ENCODE measurements at regions not wholly inside any gene's neighbourhood (a gene's known extent, or its start where the extent isn't known, plus 50 kb on each side); places are given as distances from the start of the nearest gene placed in this dataset.

DNA sequence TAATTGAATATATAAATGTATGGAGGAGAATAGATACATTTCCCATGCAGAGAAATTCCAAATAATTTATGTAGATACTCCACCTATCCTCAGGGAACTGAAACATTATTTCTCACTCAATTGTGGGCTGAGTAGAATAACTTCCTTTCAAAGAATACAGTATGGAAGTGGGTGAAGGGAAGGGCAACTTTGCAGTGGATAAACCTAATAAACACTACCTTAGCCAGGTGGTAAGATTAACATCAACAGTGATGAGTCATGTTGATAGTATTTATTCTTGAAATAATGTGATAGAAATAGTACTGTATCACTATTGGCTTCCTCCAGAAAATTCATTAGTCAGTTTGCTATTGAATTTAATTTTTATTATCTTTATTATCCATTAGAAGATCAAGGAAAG, 716.4 kb upstream of the CHAC2 start:
- TF ChIP-seq, protein P1, sequence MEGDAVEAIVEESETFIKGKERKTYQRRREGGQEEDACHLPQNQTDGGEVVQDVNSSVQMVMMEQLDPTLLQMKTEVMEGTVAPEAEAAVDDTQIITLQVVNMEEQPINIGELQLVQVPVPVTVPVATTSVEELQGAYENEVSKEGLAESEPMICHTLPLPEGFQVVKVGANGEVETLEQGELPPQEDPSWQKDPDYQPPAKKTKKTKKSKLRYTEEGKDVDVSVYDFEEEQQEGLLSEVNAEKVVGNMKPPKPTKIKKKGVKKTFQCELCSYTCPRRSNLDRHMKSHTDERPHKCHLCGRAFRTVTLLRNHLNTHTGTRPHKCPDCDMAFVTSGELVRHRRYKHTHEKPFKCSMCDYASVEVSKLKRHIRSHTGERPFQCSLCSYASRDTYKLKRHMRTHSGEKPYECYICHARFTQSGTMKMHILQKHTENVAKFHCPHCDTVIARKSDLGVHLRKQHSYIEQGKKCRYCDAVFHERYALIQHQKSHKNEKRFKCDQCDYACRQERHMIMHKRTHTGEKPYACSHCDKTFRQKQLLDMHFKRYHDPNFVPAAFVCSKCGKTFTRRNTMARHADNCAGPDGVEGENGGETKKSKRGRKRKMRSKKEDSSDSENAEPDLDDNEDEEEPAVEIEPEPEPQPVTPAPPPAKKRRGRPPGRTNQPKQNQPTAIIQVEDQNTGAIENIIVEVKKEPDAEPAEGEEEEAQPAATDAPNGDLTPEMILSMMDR (IDR thresholded peaks at IDR 0.05 in 4 of 5, conservative IDR thresholded peaks at IDR 0.05 in 1 of 5): no peak
- TF ChIP-seq POLR2A (IDR thresholded peaks at IDR 0.05): no peak
- Histone ChIP-seq H3K4me1 (no peaks in the 10 kb centered on the region), H3K27me3 (no peaks in the 10 kb centered on the region), H3K36me3 (no peaks in the 10 kb centered on the region), H3K4me3 (no peak overlapping the region), H3K27ac (no peak overlapping the region), H3K9me3 (no peaks in the 10 kb centered on the region)
- intact Hi-C loops (cut with DNase I; ENCODE audit: low total_unique reads) (no loop called here), in situ Hi-C loops (cut with MboI; ENCODE audit: low sequenced_read_pairs in 4 of 4) (no loop called here)
- no peak for ATAC-seq
- DNase-seq: no peak

DNA sequence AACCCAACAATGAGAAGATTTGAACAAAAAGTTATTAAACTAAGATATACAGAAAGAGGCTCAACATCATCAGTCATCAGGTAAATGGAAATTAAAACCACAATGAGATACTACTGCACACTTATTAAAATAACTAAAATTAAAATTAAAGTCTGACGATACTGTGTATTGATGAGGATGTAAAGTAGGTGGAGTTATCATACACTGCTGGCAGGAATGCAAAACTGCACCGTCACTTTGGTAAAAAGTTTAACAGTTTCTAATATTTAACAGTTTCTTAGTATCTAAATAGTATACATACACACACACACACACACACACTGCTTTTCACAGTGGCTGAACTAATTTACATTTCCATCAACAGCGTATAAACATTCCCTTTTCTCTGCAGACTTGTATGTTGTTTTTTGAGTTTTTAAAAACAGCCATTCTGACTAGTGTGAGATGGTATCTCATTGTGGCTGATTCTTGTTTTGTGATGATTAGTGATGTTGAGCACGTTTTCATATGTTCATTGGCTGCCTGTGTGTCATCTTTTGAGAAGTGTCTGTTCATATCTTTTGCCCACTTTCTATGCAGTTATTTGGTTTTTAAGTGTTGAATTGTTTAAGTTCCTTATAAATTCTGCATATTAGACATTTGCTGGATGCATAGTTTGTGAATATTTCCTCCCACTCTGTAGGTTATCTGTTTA, 726.9 kb upstream of the CHAC2 start:
- Histone ChIP-seq H3K9me3 (no peaks in the 10 kb centered on the region), H3K27ac (no peak overlapping the region), H3K36me3 (no peaks in the 10 kb centered on the region), H3K4me3 (no peak overlapping the region), H3K4me1 (no peaks in the 10 kb centered on the region), H3K27me3 (no peaks in the 10 kb centered on the region)
- in situ Hi-C loops (cut with MboI; ENCODE audit: low sequenced_read_pairs in 4 of 4) (no loop called here), intact Hi-C loops (cut with DNase I; ENCODE audit: low total_unique reads) (no loop called here)
- ATAC-seq (no peak), DNase-seq (no peak)
- TF ChIP-seq, protein P1 (IDR thresholded peaks at IDR 0.05 in 4 of 5, conservative IDR thresholded peaks at IDR 0.05 in 1 of 5): no peak

DNA sequence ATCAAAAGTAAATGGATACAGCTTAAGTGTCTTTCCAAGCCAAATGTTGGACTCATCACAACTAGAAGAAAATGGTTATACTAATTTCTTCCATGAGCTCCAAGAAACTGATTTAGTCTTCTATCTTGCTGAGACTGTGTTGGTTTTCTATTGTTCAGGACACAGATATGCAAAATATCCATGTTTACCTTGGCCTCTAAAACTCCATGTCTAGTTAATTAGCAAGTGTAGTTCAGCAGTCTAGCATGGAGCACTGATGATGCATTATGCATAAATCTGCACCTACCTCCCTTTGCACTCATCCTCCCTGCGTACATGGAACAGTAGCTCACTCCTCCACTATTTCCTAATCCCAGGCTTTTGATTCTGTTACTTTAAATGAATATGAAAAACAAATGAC, 731.4 kb upstream of the CHAC2 start:
- Histone ChIP-seq H3K27ac (no peak overlapping the region), H3K4me1 (no peaks in the 10 kb centered on the region), H3K4me3 (no peak overlapping the region), H3K9me3 (no peaks in the 10 kb centered on the region), H3K27me3 (no peaks in the 10 kb centered on the region), H3K36me3 (no peaks in the 10 kb centered on the region)
- no peak for ATAC-seq
- no peak for DNase-seq
- intact Hi-C loops (cut with DNase I; ENCODE audit: low total_unique reads) (no loop called here), in situ Hi-C loops (cut with MboI; ENCODE audit: low sequenced_read_pairs in 4 of 4) (no loop called here)
- TF ChIP-seq, protein P1 (IDR thresholded peaks at IDR 0.05 in 4 of 5, conservative IDR thresholded peaks at IDR 0.05 in 1 of 5): no peak
- TF ChIP-seq POLR2A (IDR thresholded peaks at IDR 0.05): no peak

GRCh38 chr2:53035153-53035552, 732.5 kb upstream of the CHAC2 start:
- Histone ChIP-seq H3K27ac (no peak overlapping the region), H3K4me1 (no peaks in the 10 kb centered on the region), H3K36me3 (no peaks in the 10 kb centered on the region), H3K9me3 (no peaks in the 10 kb centered on the region), H3K27me3 (no peaks in the 10 kb centered on the region), H3K4me3 (no peak overlapping the region)
- in situ Hi-C loops (cut with MboI; ENCODE audit: low sequenced_read_pairs in 4 of 4): no loop called here
- TF ChIP-seq, protein P1 (IDR thresholded peaks at IDR 0.05 in 4 of 5, conservative IDR thresholded peaks at IDR 0.05 in 1 of 5): no peak
- TF ChIP-seq POLR2A (IDR thresholded peaks at IDR 0.05): no peak
- intact Hi-C loops (cut with DNase I; ENCODE audit: low total_unique reads): no loop called here
- DNase-seq: no peak
- ATAC-seq: no peak

DNA sequence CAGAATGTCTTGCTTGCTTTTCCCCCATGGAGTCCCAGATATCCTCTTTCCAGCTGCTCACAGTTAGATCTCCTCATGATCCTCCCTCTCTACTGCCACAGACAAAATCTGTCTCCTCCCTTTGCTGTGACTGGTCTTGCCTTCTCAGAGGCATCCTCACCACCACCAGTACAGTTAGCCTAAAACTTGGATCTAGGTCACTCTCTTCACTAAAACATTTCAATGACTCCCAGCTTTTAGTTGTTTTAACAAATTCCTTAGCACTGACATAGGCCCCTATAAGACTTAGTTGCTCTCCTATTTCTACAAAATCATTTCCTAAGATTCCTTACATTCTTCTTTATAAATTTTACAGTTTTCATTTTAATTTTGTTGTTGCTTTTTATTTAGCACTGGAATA, 734.2 kb upstream of the CHAC2 start:
- no peaks in the 10 kb centered on the region for H3K9me3 ChIP-seq
- no peaks in the 10 kb centered on the region for H3K36me3 ChIP-seq
- no peak for ATAC-seq
- in situ Hi-C loops (cut with MboI; ENCODE audit: low sequenced_read_pairs in 4 of 4) (no loop called here), intact Hi-C loops (cut with DNase I; ENCODE audit: low total_unique reads) (no loop called here)
- no peak for DNase-seq
- H3K4me3 ChIP-seq: no peak overlapping the region
- H3K27ac ChIP-seq: no peak overlapping the region
- TF ChIP-seq, protein P1 (IDR thresholded peaks at IDR 0.05 in 4 of 5, conservative IDR thresholded peaks at IDR 0.05 in 1 of 5): no peak
- TF ChIP-seq POLR2A (IDR thresholded peaks at IDR 0.05): no peak
- H3K4me1 ChIP-seq: no peaks in the 10 kb centered on the region
- no peaks in the 10 kb centered on the region for H3K27me3 ChIP-seq

Measured in gastrocnemius medialis (tissue), 4 donors.